A549 (cell line): ENCODE measurements at regions not wholly inside any gene's neighbourhood (a gene's known extent, or its start where the extent isn't known, plus 50 kb on each side); places are given as distances from the start of the nearest gene placed in this dataset.

Experiments used
- ATAC-seq, 2 experiments: fragments of 200-7000 bp in 1 of 2; fragments of >200 bp in 1 of 2; cut with Nextera tagmentation in 1 of 2; cut with Tn5 transposase in 1 of 2; 3 replicates each; pipeline versions ENCODE4 v1.8.0 to v1.9.1; 2018 to 2020; ENCODE audit warnings: mild to moderate bottlenecking in 1 of 2, moderate library complexity in 1 of 2
- CTCF ChIA-PET: fragments of 300-600 bp; sonication (Branson Sonifier 250); formaldehyde crosslinking; extraction: SDS; loops from one replicate; lab custom pipeline; 2021; ENCODE audit warnings: antibody characterized with exemption, inconsistent platforms; lab: Yijun Ruan, JAX
- POLR2A ChIA-PET: fragments of 350-600 bp; formaldehyde crosslinking; extraction: SDS; loops from one replicate; lab custom pipeline; 2021; ENCODE audit warnings: antibody characterized with exemption, inconsistent platforms; lab: Yijun Ruan, JAX
- DNase-seq, 2 experiments: peaks; one replicate each; pipeline versions ENCODE4 v3.0.0 to v3.0.0-alpha.2; 2011 to 2016; ENCODE audit warnings: low read depth in 1 of 2, low spot score in 1 of 2
- FAIRE-seq: peaks from 2 replicates; lab custom pipeline; 2011; peaks lifted over from hg19 to GRCh38; lab: Jason Lieb, UNC
- H3K27ac ChIP-seq, 2 experiments: fragments of >200 bp; sonication (Bioruptor Twin); formaldehyde crosslinking; 3 replicates each; pipeline ENCODE4 v1.5.1; 2016 to 2017
- H3K4me1 ChIP-seq: fragments of >200 bp; sonication (Bioruptor Twin); formaldehyde crosslinking; 3 replicates; pipeline ENCODE4 v1.6.1; 2016
- H3K4me2 ChIP-seq: fragments of >200 bp; sonication (Bioruptor Twin); formaldehyde crosslinking; 3 replicates; pipeline ENCODE4 v1.6.1; 2016
- H3K4me3 ChIP-seq: fragments of >200 bp; sonication (Bioruptor Twin); formaldehyde crosslinking; 3 replicates; pipeline ENCODE4 v1.5.1; 2016
- H3K9me3 ChIP-seq: fragments of >200 bp; sonication (Bioruptor Twin); formaldehyde crosslinking; 3 replicates; pipeline ENCODE4 v1.6.1; 2016
- CBX8 ChIP-seq: fragments of 200-600 bp; sonication (generic); IDR thresholded peaks from 2 replicates; pipeline ENCODE4 v1.6.1; 2016
- CHD2 ChIP-seq: fragments of 150-350 bp; IDR thresholded peaks from 2 replicates; pipeline ENCODE4 v1.6.1; 2014; ENCODE audit warnings: low read length; ENCODE audit not compliant: partially characterized antibody
- EHF ChIP-seq: fragments of 250-450 bp; sonication (Bioruptor Pico); IDR thresholded peaks from 2 replicates; pipeline ENCODE4 v1.5.0; 2020; ENCODE audit warnings: mild to moderate bottlenecking
- EHMT2 ChIP-seq: fragments of 200-600 bp; sonication (generic); IDR thresholded peaks from 2 replicates; pipeline ENCODE4 v1.6.1; 2016; ENCODE audit warnings: antibody characterized with exemption, low read depth, mild to moderate bottlenecking, moderate library complexity
- EP300 ChIP-seq, 2 experiments: fragments of >200 bp; sonication (Bioruptor Twin); formaldehyde crosslinking; IDR thresholded peaks; 2 replicates in 1 of 2; 3 replicates in 1 of 2; pipeline ENCODE4 v1.6.1; 2016 to 2017
- FOSB ChIP-seq: fragments of 250-450 bp; sonication (Bioruptor Pico); IDR thresholded peaks from 2 replicates; pipeline ENCODE4 v1.5.0; 2020; ENCODE audit warnings: mild to moderate bottlenecking, moderate library complexity
- FOXS1 ChIP-seq: fragments of 250-450 bp; sonication (Bioruptor Pico); IDR thresholded peaks from 2 replicates; pipeline ENCODE4 v1.5.0; 2020; ENCODE audit warnings: mild to moderate bottlenecking, moderate library complexity
- HOXB13 ChIP-seq: fragments of 250-450 bp; sonication (Bioruptor Pico); IDR thresholded peaks from 2 replicates; pipeline ENCODE4 v1.5.0; 2020; ENCODE audit warnings: low read depth, mild to moderate bottlenecking, moderate library complexity
- HOXB5 ChIP-seq: fragments of 250-450 bp; sonication (Bioruptor Pico); IDR thresholded peaks from 2 replicates; pipeline ENCODE4 v1.5.0; 2020; ENCODE audit warnings: mild to moderate bottlenecking, moderate library complexity
- KDM5A ChIP-seq: fragments of 200-600 bp; sonication (generic); IDR thresholded peaks from 2 replicates; pipeline ENCODE4 v1.6.1; 2016; ENCODE audit warnings: antibody characterized with exemption, mild to moderate bottlenecking
- MAZ ChIP-seq: fragments of 150-350 bp; IDR thresholded peaks from 2 replicates; pipeline ENCODE4 v1.6.1; 2014; ENCODE audit warnings: antibody characterized with exemption, low read depth, low read length, borderline replicate concordance
- MYC ChIP-seq: IDR thresholded peaks from 2 replicates; pipeline ENCODE4 v1.6.1; 2012; ENCODE audit warnings: mild to moderate bottlenecking, inconsistent platforms, low read length, improper control_type of control experiment, borderline replicate concordance
- PHF8 ChIP-seq: fragments of 200-600 bp; sonication (generic); IDR thresholded peaks from 2 replicates; pipeline ENCODE4 v1.6.1; 2016; ENCODE audit warnings: low read depth, mild to moderate bottlenecking, antibody characterized with exemption, moderate library complexity, borderline replicate concordance
- RARB ChIP-seq: fragments of 250-450 bp; sonication (Bioruptor Pico); IDR thresholded peaks from 2 replicates; pipeline ENCODE4 v1.8.0; 2021; ENCODE audit warnings: mild to moderate bottlenecking, moderate library complexity
- RCOR1 ChIP-seq: fragments of 150-350 bp; IDR thresholded peaks from 2 replicates; pipeline ENCODE4 v1.6.1; 2014; ENCODE audit warnings: antibody characterized with exemption, low read length, low read depth
- SMC3 ChIP-seq: fragments of >200 bp; sonication (Bioruptor Twin); formaldehyde crosslinking; IDR thresholded peaks from 3 replicates; pipeline ENCODE4 v1.6.1; 2018; ENCODE audit warnings: inconsistent platforms
- SREBF2 ChIP-seq: fragments of 450-650 bp; IDR thresholded peaks from 2 replicates; pipeline ENCODE4 v1.6.1; 2014; ENCODE audit warnings: mild to moderate bottlenecking, moderate library complexity
- ZC3H11A ChIP-seq: fragments of 450-650 bp; IDR thresholded peaks from 2 replicates; pipeline ENCODE4 v1.6.1; 2014; ENCODE audit warnings: antibody characterized with exemption, mild to moderate bottlenecking
- ZFP36 ChIP-seq: fragments of 450-650 bp; IDR thresholded peaks from 2 replicates; pipeline ENCODE4 v1.6.1; 2014; ENCODE audit warnings: borderline replicate concordance; ENCODE audit not compliant: partially characterized antibody
- ZNF302 ChIP-seq: fragments of 250-450 bp; sonication (Bioruptor Pico); IDR thresholded peaks from 2 replicates; pipeline ENCODE4 v1.9.0; 2021; ENCODE audit warnings: inconsistent platforms, mild to moderate bottlenecking, moderate library complexity
- ZSCAN20 ChIP-seq: fragments of 250-450 bp; sonication (Bioruptor Pico); IDR thresholded peaks from 2 replicates; pipeline ENCODE4 v1.8.0; 2022; ENCODE audit warnings: mild to moderate bottlenecking, moderate library complexity
- WGBS: methylation state at CpG from one replicate; pipeline ENCODE4 v1.1.6; 2017; ENCODE audit errors: missing lambda C conversion rate; 5-methylcytosine and 5-hydroxymethylcytosine counted together
- TF ChIP-seq, protein P1 (sequence below): fragments of >200 bp; sonication (Bioruptor Twin); formaldehyde crosslinking; IDR thresholded peaks from 2 replicates; pipeline ENCODE4 v1.6.1; 2016
- TF ChIP-seq, protein P2 (sequence below): fragments of >200 bp; sonication (Bioruptor Twin); formaldehyde crosslinking; IDR thresholded peaks from 3 replicates; pipeline ENCODE4 v1.5.1; 2016
- TF ChIP-seq, protein P3 (sequence below): fragments of >200 bp; sonication (Bioruptor Twin); formaldehyde crosslinking; IDR thresholded peaks from 3 replicates; pipeline ENCODE4 v1.6.1; 2016
- TF ChIP-seq, protein P4 (sequence below): IDR thresholded peaks from 2 replicates; pipeline ENCODE4 v1.6.1; 2012
- TF ChIP-seq, protein P5 (sequence below): fragments of 250-450 bp; sonication (Bioruptor Pico); IDR thresholded peaks from 2 replicates; pipeline ENCODE4 v1.5.0; 2021; ENCODE audit warnings: mild to moderate bottlenecking, moderate library complexity, borderline replicate concordance
- TF ChIP-seq, protein P6 (sequence below): fragments of 150-350 bp; IDR thresholded peaks from 2 replicates; pipeline ENCODE4 v1.6.1; 2014; ENCODE audit warnings: low read depth, mild to moderate bottlenecking, low read length
- TF ChIP-seq, protein P7 (sequence below): fragments of 250-450 bp; sonication (Bioruptor Pico); IDR thresholded peaks from 2 replicates; pipeline ENCODE4 v1.5.0; 2020; ENCODE audit warnings: low read depth, mild to moderate bottlenecking, moderate library complexity

DNA sequence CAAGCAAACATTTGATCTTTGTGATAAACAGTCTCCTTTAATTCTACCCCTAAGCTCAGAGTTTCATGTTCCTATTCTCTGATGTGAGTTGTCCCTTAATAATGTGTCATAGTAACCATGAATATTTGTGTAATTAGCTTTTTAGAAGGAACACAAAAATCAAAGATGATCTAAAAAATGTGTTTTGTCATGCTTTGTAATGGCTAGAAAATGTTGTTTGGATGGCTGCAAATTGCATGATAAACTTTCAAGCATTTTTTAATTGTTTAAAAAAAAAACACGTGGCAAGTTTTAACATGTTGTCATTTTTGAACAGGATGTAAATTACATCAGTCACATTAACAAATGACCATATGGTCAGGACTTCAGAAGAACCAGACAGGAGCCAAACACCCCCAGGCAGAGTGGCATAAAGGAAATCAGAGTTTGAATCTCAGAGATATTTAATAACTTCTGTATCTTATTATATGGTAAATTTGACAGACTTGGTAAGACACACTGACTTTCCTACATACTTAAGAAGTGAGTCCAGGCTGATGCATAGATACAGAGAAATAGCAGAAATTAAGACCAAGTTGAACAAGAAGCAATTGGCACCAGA is 223.9 kb upstream of the VEGFC start:
- H3K4me2 ChIP-seq: no peak overlapping the region
- POLR2A ChIA-PET: no interaction called here
- H3K9me3 ChIP-seq: no peaks in the 10 kb centered on the region; the same call in 2 of the 3 replicates
- no peak overlapping the region for H3K27ac ChIP-seq
- WGBS: 7% methylated on average over 1 of the region's 1 CpG
- H3K4me3 ChIP-seq: no peak overlapping the region
- FAIRE-seq (no peak), ATAC-seq (no peak), DNase-seq (no peak)
- CTCF ChIA-PET: no interaction called here
- H3K4me1 ChIP-seq: no peaks in the 10 kb centered on the region
- TF ChIP-seq HOXB13: no peak
- TF ChIP-seq RCOR1: no peak
- no peak for TF ChIP-seq FOSB
- TF ChIP-seq EP300 (IDR thresholded peaks at IDR 0.05): no peak
- TF ChIP-seq MAZ: no peak
- TF ChIP-seq, protein P1, sequence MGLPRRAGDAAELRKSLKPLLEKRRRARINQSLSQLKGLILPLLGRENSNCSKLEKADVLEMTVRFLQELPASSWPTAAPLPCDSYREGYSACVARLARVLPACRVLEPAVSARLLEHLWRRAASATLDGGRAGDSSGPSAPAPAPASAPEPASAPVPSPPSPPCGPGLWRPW: no peak
- TF ChIP-seq SREBF2: no peak
- TF ChIP-seq MYC: no peak
- TF ChIP-seq KDM5A: no peak
- no peak for TF ChIP-seq SMC3
- TF ChIP-seq, protein P2, sequence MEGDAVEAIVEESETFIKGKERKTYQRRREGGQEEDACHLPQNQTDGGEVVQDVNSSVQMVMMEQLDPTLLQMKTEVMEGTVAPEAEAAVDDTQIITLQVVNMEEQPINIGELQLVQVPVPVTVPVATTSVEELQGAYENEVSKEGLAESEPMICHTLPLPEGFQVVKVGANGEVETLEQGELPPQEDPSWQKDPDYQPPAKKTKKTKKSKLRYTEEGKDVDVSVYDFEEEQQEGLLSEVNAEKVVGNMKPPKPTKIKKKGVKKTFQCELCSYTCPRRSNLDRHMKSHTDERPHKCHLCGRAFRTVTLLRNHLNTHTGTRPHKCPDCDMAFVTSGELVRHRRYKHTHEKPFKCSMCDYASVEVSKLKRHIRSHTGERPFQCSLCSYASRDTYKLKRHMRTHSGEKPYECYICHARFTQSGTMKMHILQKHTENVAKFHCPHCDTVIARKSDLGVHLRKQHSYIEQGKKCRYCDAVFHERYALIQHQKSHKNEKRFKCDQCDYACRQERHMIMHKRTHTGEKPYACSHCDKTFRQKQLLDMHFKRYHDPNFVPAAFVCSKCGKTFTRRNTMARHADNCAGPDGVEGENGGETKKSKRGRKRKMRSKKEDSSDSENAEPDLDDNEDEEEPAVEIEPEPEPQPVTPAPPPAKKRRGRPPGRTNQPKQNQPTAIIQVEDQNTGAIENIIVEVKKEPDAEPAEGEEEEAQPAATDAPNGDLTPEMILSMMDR: no peak
- TF ChIP-seq, protein P3, sequence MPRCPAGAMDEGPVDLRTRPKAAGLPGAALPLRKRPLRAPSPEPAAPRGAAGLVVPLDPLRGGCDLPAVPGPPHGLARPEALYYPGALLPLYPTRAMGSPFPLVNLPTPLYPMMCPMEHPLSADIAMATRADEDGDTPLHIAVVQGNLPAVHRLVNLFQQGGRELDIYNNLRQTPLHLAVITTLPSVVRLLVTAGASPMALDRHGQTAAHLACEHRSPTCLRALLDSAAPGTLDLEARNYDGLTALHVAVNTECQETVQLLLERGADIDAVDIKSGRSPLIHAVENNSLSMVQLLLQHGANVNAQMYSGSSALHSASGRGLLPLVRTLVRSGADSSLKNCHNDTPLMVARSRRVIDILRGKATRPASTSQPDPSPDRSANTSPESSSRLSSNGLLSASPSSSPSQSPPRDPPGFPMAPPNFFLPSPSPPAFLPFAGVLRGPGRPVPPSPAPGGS: no peak
- no peak for TF ChIP-seq ZNF302 (CRISPR knock-in tag)

DNA sequence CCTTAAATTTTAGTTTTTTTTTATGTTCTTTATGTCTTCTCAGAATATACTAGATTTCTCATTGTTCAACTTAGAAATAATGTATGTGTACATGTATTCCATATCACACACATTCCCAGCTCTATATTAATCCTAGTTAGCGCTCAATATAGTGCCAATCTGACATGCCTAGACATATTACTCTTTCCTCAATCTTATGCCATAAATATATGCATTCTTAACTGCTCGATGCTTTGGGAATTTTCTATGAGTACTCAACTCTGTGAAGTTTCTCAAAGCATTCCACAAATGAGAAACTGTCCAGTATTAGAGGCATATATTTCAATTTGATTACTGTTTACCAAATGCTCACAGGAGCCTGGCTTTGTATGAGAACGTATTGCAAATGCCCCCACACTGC is 231.2 kb upstream of the VEGFC start:
- CTCF ChIA-PET: no interaction called here
- FAIRE-seq: no peak
- DNase-seq: no peak
- TF ChIP-seq EHF (CRISPR knock-in tag) (no peak), ZSCAN20 (CRISPR knock-in tag) (no peak), HOXB5 (CRISPR knock-in tag) (no peak), FOXS1 (CRISPR knock-in tag) (no peak), CHD2 (no peak), SMC3 (no peak), ZC3H11A (no peak), PHF8 (no peak), EHMT2 (no peak), RARB (CRISPR knock-in tag) (no peak), ZFP36 (no peak), CBX8 (no peak)
- TF ChIP-seq, protein P4, sequence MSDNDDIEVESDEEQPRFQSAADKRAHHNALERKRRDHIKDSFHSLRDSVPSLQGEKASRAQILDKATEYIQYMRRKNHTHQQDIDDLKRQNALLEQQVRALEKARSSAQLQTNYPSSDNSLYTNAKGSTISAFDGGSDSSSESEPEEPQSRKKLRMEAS: no peak
- TF ChIP-seq, protein P5, sequence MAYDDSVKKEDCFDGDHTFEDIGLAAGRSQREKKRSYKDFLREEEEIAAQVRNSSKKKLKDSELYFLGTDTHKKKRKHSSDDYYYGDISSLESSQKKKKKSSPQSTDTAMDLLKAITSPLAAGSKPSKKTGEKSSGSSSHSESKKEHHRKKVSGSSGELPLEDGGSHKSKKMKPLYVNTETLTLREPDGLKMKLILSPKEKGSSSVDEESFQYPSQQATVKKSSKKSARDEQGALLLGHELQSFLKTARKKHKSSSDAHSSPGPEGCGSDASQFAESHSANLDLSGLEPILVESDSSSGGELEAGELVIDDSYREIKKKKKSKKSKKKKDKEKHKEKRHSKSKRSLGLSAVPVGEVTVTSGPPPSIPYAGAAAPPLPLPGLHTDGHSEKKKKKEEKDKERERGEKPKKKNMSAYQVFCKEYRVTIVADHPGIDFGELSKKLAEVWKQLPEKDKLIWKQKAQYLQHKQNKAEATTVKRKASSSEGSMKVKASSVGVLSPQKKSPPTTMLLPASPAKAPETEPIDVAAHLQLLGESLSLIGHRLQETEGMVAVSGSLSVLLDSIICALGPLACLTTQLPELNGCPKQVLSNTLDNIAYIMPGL: no peak
- TF ChIP-seq, protein P2: no peak
- TF ChIP-seq, protein P6, sequence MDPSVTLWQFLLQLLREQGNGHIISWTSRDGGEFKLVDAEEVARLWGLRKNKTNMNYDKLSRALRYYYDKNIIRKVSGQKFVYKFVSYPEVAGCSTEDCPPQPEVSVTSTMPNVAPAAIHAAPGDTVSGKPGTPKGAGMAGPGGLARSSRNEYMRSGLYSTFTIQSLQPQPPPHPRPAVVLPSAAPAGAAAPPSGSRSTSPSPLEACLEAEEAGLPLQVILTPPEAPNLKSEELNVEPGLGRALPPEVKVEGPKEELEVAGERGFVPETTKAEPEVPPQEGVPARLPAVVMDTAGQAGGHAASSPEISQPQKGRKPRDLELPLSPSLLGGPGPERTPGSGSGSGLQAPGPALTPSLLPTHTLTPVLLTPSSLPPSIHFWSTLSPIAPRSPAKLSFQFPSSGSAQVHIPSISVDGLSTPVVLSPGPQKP: no peak
- TF ChIP-seq, protein P7, sequence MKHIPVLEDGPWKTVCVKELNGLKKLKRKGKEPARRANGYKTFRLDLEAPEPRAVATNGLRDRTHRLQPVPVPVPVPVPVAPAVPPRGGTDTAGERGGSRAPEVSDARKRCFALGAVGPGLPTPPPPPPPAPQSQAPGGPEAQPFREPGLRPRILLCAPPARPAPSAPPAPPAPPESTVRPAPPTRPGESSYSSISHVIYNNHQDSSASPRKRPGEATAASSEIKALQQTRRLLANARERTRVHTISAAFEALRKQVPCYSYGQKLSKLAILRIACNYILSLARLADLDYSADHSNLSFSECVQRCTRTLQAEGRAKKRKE (CRISPR knock-in tag): no peak
- TF ChIP-seq, all 56 proteins: peak for 0
- no peak for ATAC-seq
- H3K4me1 ChIP-seq: no peaks in the 10 kb centered on the region
- no peaks in the 10 kb centered on the region for H3K9me3 ChIP-seq
- no peak overlapping the region for H3K4me3 ChIP-seq
- H3K27ac ChIP-seq: no peak overlapping the region
- WGBS: 72% methylated on average over 3 of the region's 3 CpGs
- POLR2A ChIA-PET: no interaction called here
- H3K4me2 ChIP-seq: no peak overlapping the region
